Bronchial epithelial cell (primary cell): ENCODE measurements at regions not wholly inside any gene's neighbourhood (a gene's known extent, or its start where the extent isn't known, plus 50 kb on each side); places are given as distances from the start of the nearest gene placed in this dataset.

ENCODE experiments used
- DNase-seq: peaks from one replicate; pipeline ENCODE4 v3.0.0-alpha.2; 2010; ENCODE audit warnings: low read depth
- FAIRE-seq: peaks from 2 replicates; lab custom pipeline; 2011; peaks lifted over from hg19 to GRCh38; lab: Jason Lieb, UNC
- H3K27me3 ChIP-seq: 2 replicates; pipeline ENCODE4 v1.5.1; 2011; ENCODE audit warnings: low read length; ENCODE audit not compliant: control insufficient read depth, insufficient read depth
- H3K36me3 ChIP-seq: 2 replicates; pipeline ENCODE4 v1.5.1; 2011; ENCODE audit warnings: low read length; ENCODE audit not compliant: control insufficient read depth, insufficient read depth
- H3K4me3 ChIP-seq: 2 replicates; pipeline ENCODE4 v1.5.1; 2011; ENCODE audit warnings: mild to moderate bottlenecking, low read depth, low read length, control low read depth
- CTCF ChIP-seq: IDR thresholded peaks from 2 replicates; pipeline ENCODE4 v1.5.1; 2011; ENCODE audit warnings: mild to moderate bottlenecking, moderate library complexity, low read length, control low read depth, inconsistent platforms; ENCODE audit not compliant: insufficient read depth, severe bottlenecking

- H3K36me3 ChIP-seq: no peaks in the 10 kb centered on the region
- FAIRE-seq: no peak
- TF ChIP-seq CTCF: no peak
- no peaks in the 10 kb centered on the region for H3K27me3 ChIP-seq
- DNase-seq: no peak
- H3K4me3 ChIP-seq: no peak overlapping the region
Measured at GRCh38 chr1:5758859-5759578, 233.2 kb downstream of the NPHP4 start.

GRCh38 chr1:5758000-5758858 is 234.0 kb downstream of the NPHP4 start:
- DNase-seq (no peak), FAIRE-seq (no peak)
- H3K27me3 ChIP-seq: no peaks in the 10 kb centered on the region
- no peak for TF ChIP-seq CTCF
- no peak overlapping the region for H3K4me3 ChIP-seq
- H3K36me3 ChIP-seq: no peaks in the 10 kb centered on the region

GRCh38 chr1:5757187-5757805 is 234.9 kb downstream of the NPHP4 start:
- Histone ChIP-seq H3K4me3 (no peak overlapping the region), H3K36me3 (no peaks in the 10 kb centered on the region), H3K27me3 (no peaks in the 10 kb centered on the region)
- TF ChIP-seq CTCF: no peak
- DNase-seq (no peak), FAIRE-seq (no peak)

- H3K4me3 ChIP-seq: no peak overlapping the region
- H3K36me3 ChIP-seq: no peaks in the 10 kb centered on the region
- no peaks in the 10 kb centered on the region for H3K27me3 ChIP-seq
- no peak for DNase-seq
- no peak for TF ChIP-seq CTCF
- FAIRE-seq: no peak
Measured at GRCh38 chr1:5756434-5757186, 235.6 kb downstream of the NPHP4 start.

GRCh38 chr1:5755552-5756125 is 236.6 kb downstream of the NPHP4 start:
- DNase-seq (no peak), FAIRE-seq (no peak)
- TF ChIP-seq CTCF: no peak
- Histone ChIP-seq H3K36me3 (no peaks in the 10 kb centered on the region), H3K4me3 (no peak overlapping the region), H3K27me3 (no peaks in the 10 kb centered on the region)
